ENCODE measurements at regions not wholly inside any gene's neighbourhood (a gene's known extent, or its start where the extent isn't known, plus 50 kb on each side); places are given as distances from the start of the nearest gene placed in this dataset.

DNA sequence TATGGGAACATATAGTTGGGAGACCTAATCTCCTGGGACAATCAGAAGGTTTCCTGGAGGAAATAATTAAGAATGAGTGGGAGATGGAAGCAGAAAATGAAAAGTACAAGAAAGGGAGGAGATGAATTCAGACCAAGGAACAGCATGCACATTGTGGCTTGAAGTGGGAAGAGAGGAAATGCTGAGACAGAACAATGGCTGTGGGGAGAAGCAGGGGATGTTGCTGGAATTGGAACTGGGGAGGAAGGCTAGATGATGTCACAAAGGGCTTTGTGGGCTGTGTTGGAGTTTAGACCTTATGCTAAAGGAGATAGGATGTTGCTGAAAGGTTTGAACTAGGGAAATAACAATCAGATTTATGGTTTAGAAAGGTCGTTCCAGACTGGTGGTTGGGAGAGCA, 119.5 kb upstream of the DIPK2B start:
- DNase-seq (ENCODE audit: low spot score), result no peak
- TF ChIP-seq CTCF (IDR thresholded peaks at IDR 0.05; ENCODE audit: poor library complexity, severe bottlenecking), result no peak
- Histone ChIP-seq H3K27me3 (ENCODE audit: insufficient read depth, poor library complexity, severe bottlenecking) (no peaks in the 10 kb centered on the region), H3K4me3 (ENCODE audit: severe bottlenecking) (no peak overlapping the region), H3K4me1 (ENCODE audit: insufficient read depth, poor library complexity, severe bottlenecking) (peaks cover 8% of the 10 kb centered on the region), H3K9me3 (ENCODE audit: severe bottlenecking) (no peaks in the 10 kb centered on the region), H3K36me3 (ENCODE audit: low read depth) (no peaks in the 10 kb centered on the region), H3K27ac (ENCODE audit: poor library complexity, severe bottlenecking) (no peak overlapping the region)
- ATAC-seq (ENCODE audit: low read depth), result no peak

DNA sequence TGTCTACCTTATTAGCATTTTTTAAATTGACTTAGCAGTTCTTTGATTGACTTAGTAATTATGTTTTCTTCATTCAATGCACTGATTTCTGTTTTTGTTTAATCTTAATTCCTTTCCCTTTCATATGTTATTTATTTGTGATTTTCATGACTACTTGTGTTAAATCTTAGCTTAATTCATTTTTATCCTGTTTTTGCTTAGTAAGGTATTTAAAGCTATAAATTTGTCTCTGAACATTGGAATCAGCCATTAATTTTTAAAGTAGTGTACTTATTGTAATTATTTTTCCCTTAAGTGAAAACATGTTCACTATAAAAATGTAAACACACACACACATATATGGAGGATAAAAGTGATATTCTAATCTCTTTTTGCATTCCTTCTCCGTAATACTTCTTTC, 109.1 kb upstream of the DIPK2B start:
- Histone ChIP-seq H3K9me3 (ENCODE audit: severe bottlenecking) (no peaks in the 10 kb centered on the region), H3K27ac (ENCODE audit: poor library complexity, severe bottlenecking) (no peak overlapping the region), H3K36me3 (ENCODE audit: low read depth) (no peaks in the 10 kb centered on the region), H3K4me1 (ENCODE audit: insufficient read depth, poor library complexity, severe bottlenecking) (no peaks in the 10 kb centered on the region), H3K27me3 (ENCODE audit: insufficient read depth, poor library complexity, severe bottlenecking) (no peaks in the 10 kb centered on the region), H3K4me3 (ENCODE audit: severe bottlenecking) (no peak overlapping the region)
- no peak for TF ChIP-seq CTCF (IDR thresholded peaks at IDR 0.05; ENCODE audit: poor library complexity, severe bottlenecking)
- ATAC-seq (ENCODE audit: low read depth) (no peak), DNase-seq (ENCODE audit: low spot score) (no peak)

GRCh38 chrX:45309096-45309495, 108.4 kb upstream of the DIPK2B start:
- no peaks in the 10 kb centered on the region for H3K4me1 ChIP-seq (ENCODE audit: insufficient read depth, poor library complexity, severe bottlenecking)
- no peaks in the 10 kb centered on the region for H3K9me3 ChIP-seq (ENCODE audit: severe bottlenecking)
- ATAC-seq (ENCODE audit: low read depth), result no peak
- no peaks in the 10 kb centered on the region for H3K27me3 ChIP-seq (ENCODE audit: insufficient read depth, poor library complexity, severe bottlenecking)
- H3K4me3 ChIP-seq (ENCODE audit: severe bottlenecking), result no peak overlapping the region
- TF ChIP-seq CTCF (IDR thresholded peaks at IDR 0.05; ENCODE audit: poor library complexity, severe bottlenecking), result no peak
- H3K27ac ChIP-seq (ENCODE audit: poor library complexity, severe bottlenecking), result no peak overlapping the region
- H3K36me3 ChIP-seq (ENCODE audit: low read depth), result no peaks in the 10 kb centered on the region
- no peak for DNase-seq (ENCODE audit: low spot score)

- Histone ChIP-seq H3K9me3 (ENCODE audit: severe bottlenecking) (no peaks in the 10 kb centered on the region), H3K36me3 (ENCODE audit: low read depth) (no peaks in the 10 kb centered on the region), H3K27me3 (ENCODE audit: insufficient read depth, poor library complexity, severe bottlenecking) (no peaks in the 10 kb centered on the region), H3K4me3 (ENCODE audit: severe bottlenecking) (no peak overlapping the region), H3K4me1 (ENCODE audit: insufficient read depth, poor library complexity, severe bottlenecking) (no peaks in the 10 kb centered on the region), H3K27ac (ENCODE audit: poor library complexity, severe bottlenecking) (no peak overlapping the region)
- TF ChIP-seq CTCF (IDR thresholded peaks at IDR 0.05; ENCODE audit: poor library complexity, severe bottlenecking), result no peak
- ATAC-seq (ENCODE audit: low read depth) (no peak), DNase-seq (ENCODE audit: low spot score) (no peak)
Measured at GRCh38 chrX:45306794-45307193, 106.1 kb upstream of the DIPK2B start.

DNA sequence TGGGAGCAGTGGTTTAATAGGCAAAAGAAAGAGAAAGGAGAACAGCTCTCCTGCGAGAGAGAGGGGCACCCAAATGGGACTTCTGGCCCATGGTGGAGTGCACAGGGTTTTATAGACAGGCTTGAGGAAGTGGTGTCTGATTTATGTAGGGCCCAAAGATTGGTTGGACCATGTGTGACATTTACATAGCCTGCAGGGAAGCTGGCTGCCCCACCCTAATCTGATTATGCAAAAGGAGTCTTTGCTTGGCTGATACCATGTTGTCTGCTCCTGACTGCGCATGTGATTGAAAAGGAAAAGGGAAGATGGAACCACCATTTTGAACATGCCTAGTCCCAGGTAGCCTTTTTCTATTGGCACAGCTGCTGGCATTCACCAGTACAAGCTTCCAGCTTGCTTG, 100.0 kb upstream of the DIPK2B start:
- peaks cover 3% of the 10 kb centered on the region for H3K4me1 ChIP-seq (ENCODE audit: insufficient read depth, poor library complexity, severe bottlenecking)
- DNase-seq (ENCODE audit: low spot score), result no peak
- TF ChIP-seq CTCF (IDR thresholded peaks at IDR 0.05; ENCODE audit: poor library complexity, severe bottlenecking), result no peak
- H3K27me3 ChIP-seq (ENCODE audit: insufficient read depth, poor library complexity, severe bottlenecking), result no peaks in the 10 kb centered on the region
- H3K36me3 ChIP-seq (ENCODE audit: low read depth), result no peaks in the 10 kb centered on the region
- H3K27ac ChIP-seq (ENCODE audit: poor library complexity, severe bottlenecking), result no peak overlapping the region
- no peak for ATAC-seq (ENCODE audit: low read depth)
- H3K9me3 ChIP-seq (ENCODE audit: severe bottlenecking), result no peaks in the 10 kb centered on the region
- no peak overlapping the region for H3K4me3 ChIP-seq (ENCODE audit: severe bottlenecking)

All from RWPE2 (cell line).